C4-2B (cell line): ENCODE measurements at regions not wholly inside any gene's neighbourhood (a gene's known extent, or its start where the extent isn't known, plus 50 kb on each side); places are given as distances from the start of the nearest gene placed in this dataset.
"Not testable (repeated sequence)": the region's sequence is repeated elsewhere in the genome, so short reads cannot be mapped to it uniquely, and the experiment has no call there.

Experiments
- H3K27ac ChIP-seq: fragments of 450-650 bp; 2 replicates; pipeline ENCODE4 v1.5.1; 2017
- ZFX ChIP-seq: fragments of 450-650 bp; IDR thresholded peaks from 2 replicates; pipeline ENCODE4 v1.6.1; 2017
- TF ChIP-seq, protein P1 (sequence below): fragments of 450-650 bp; conservative IDR thresholded peaks from 2 replicates; pipeline ENCODE4 v1.5.1; 2017; ENCODE audit warnings: mild to moderate bottlenecking

DNA sequence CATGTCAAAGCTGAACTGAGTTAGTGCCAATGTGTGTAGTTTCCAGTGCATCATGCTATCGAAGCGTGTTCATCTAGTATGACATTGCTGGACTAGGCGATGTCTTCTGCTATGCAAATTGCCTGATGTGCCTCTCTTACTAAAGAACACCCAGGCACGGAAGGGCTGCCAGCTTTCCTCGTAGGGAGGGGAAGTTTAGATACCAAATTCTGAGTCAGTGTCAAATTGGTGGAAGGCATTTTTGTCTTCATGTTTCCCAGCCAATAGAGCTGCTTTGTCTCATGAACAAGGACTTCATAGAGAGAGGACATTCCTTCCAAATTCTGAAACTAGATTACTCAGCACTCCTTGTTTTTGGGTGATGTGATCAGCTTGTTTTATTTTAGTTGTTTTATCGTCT is 320.1 kb downstream of the BTBD3 start:
- no peak overlapping the region for H3K27ac ChIP-seq
- TF ChIP-seq, protein P1, sequence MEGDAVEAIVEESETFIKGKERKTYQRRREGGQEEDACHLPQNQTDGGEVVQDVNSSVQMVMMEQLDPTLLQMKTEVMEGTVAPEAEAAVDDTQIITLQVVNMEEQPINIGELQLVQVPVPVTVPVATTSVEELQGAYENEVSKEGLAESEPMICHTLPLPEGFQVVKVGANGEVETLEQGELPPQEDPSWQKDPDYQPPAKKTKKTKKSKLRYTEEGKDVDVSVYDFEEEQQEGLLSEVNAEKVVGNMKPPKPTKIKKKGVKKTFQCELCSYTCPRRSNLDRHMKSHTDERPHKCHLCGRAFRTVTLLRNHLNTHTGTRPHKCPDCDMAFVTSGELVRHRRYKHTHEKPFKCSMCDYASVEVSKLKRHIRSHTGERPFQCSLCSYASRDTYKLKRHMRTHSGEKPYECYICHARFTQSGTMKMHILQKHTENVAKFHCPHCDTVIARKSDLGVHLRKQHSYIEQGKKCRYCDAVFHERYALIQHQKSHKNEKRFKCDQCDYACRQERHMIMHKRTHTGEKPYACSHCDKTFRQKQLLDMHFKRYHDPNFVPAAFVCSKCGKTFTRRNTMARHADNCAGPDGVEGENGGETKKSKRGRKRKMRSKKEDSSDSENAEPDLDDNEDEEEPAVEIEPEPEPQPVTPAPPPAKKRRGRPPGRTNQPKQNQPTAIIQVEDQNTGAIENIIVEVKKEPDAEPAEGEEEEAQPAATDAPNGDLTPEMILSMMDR: no peak
- TF ChIP-seq ZFX: no peak

DNA sequence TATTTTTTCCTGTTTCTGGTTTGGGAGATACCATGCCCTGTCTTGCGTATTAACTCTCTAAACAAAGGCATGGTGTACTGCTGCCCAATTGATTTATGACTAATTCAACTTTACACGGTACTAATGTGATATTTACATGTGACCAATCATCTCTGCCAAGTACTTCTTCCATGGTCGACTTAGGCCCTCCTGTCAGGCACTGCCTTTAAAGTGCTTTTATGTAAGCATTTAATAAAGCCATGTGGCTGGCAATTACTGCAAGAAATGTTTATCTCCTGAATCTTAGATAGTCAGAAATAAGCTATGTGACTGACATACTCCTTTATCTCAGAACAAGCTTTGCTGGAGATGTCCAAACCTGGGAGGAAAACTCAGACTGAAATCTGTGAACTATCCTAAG is 323.4 kb downstream of the BTBD3 start:
- H3K27ac ChIP-seq: no peak overlapping the region
- TF ChIP-seq ZFX: no peak
- TF ChIP-seq, protein P1: no peak

DNA sequence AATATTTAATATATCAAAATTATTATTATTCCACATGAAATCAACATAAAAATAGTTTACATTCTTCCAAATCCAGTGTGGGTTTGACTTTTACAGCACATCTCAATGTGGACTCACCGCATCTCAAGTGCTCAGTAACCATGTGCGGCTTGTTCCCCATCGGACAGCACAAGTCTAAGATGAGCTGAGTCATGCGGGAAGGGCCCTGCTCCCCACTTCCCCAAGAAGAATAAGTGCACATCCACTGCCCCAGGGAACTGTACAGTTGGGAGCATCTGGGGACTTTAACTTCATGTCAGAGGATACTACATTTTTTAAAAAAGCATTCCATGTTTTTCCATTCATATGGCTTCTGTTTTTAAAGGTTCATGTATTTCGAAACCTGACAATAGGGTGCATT is 325.6 kb downstream of the BTBD3 start:
- TF ChIP-seq ZFX: no peak
- TF ChIP-seq, protein P1: no peak
- H3K27ac ChIP-seq: no peak overlapping the region

DNA sequence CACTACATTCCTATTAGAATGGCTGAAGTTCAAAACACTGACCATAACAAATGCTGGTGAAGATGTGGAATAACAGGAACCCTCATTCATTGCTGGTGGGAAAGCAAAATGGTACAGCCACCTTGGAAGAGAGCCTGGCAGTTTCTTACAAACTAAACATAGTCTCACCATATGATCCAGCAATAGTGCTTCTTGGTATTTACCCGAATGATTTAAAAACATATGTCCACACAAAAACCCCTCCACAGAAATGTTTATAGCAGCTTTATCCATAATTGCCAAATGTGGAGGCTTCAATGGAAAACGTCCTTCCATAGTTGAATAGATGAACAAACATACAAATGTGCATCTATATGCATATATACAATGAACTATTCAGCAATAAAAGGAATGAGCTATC is 330.8 kb downstream of the BTBD3 start:
- TF ChIP-seq, protein P1: no peak
- TF ChIP-seq ZFX: no peak
- H3K27ac ChIP-seq: no peak overlapping the region

DNA sequence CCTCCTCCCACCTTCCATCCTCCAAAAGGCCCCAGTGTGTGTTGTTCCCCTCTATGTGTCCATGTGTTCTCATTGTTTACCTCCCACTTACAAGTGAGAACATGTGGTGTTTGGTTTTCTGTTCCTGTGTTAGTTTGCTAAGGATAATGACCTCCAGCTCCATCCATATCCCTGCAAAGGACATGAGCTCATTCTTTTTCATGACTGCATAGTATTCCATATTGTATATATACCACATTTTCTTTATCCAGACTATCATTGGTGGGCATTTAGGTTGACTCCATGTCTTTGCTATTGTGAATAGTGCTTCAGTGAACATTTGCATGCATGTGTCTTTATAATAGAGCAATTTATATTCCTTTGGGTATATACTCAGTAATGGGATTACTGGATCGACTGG is 333.0 kb downstream of the BTBD3 start:
- H3K27ac ChIP-seq: not testable (repeated sequence)

DNA sequence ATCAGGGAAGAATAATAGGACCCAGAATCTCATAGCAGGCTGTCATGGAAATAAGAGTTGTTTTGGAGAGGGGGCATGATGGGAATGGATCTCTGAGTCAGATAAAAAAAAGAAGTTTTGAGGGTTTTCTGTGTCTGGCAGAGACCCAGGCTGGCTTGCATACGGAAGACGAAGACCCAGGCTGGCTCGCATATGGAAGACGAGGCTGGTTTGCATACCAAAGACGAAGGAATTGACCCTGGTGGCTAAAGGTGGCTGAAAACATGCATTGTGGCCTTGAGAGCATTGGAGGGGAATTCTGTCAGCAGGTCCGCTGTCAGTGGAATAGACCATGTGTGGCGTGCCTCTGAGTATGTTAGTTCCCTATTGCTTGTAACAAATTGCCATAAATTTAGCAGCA is 335.1 kb downstream of the BTBD3 start:
- no peak for TF ChIP-seq ZFX
- TF ChIP-seq, protein P1: no peak
- H3K27ac ChIP-seq: no peak overlapping the region

DNA sequence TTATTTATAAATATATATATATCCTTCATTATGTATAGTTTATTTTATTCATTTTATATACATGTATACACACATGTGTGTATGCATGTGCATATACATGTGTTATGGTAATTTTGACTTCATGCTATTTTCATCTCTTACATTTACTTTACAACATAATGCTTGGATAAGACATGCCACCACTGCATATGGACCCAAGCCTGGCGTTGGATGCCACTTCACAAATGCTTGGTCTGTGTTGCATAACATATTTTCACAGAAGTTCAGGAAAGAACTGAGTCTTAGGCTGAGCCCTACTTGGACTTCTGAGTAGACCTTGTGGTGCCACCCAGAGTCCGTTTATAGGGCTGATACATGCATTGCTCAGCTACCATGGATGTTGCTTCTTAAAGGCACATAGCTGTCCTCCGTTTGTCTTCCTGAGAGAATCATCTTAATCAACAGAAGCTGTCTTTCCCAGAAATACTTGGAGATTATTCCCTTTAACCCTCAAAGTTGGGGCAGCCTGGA is 337.8 kb downstream of the BTBD3 start:
- TF ChIP-seq ZFX: no peak
- TF ChIP-seq, protein P1: no peak
- no peak overlapping the region for H3K27ac ChIP-seq

DNA sequence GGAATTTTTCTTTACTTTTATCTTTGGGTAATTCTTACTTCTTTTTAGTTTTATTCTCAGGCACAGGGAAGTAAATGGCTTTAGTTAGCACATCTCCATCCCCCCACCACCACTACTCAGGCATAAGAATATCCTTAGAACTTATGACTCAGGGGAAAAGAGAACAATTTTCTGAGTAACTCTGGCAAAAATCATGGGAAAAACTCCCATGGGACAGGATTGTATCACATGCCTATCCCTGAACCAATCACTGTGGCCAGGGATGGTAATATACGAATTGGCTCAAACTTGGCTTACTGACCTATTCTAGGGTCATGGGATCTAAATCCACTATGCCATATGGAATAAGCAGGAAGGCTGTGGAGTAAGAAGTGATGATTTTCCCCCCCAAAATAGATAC is 339.1 kb downstream of the BTBD3 start:
- no peak for TF ChIP-seq ZFX
- TF ChIP-seq, protein P1: no peak
- no peak overlapping the region for H3K27ac ChIP-seq
